ENCODE measurements at regions not wholly inside any gene's neighbourhood (a gene's known extent, or its start where the extent isn't known, plus 50 kb on each side); places are given as distances from the start of the nearest gene placed in this dataset.
"Not testable (repeated sequence)": the region's sequence is repeated elsewhere in the genome, so short reads cannot be mapped to it uniquely, and the experiment has no call there.

DNA sequence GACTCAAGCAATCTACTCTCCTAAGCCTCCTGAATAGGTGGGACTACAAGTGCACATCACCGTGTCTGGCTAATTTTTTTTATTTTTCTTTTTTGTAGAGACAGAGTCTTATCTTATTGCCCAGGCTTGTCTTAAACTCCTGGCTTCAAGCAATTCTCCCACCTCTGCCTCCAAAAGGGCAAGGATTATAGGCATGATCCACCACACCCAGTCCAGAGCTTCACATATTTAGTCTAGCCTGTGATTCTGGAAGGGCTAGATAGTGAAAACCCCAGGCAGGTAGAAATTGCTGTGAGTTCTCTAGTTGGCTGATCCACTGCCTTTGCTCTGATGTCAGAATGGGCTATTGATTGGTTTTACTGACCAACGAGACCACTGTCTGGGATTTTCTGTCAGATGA lies 854.6 kb upstream of the MIR17HG start:
- H3K27me3 Mint-ChIP-seq: no peaks in the 10 kb centered on the region
- peaks cover 4 to 26% (median 11%) of the 10 kb centered on the region in 9 donors for H3K9me3 Mint-ChIP-seq
- no peaks in the 10 kb centered on the region for H3K4me1 Mint-ChIP-seq
- H3K27ac Mint-ChIP-seq: no peak overlapping the region
- DNase-seq: no peak
- no peak for ATAC-seq
- H3K4me3 Mint-ChIP-seq: no peak overlapping the region
- no peaks in the 10 kb centered on the region for H3K36me3 Mint-ChIP-seq
- POLR2A ChIA-PET: no interaction called here

DNA sequence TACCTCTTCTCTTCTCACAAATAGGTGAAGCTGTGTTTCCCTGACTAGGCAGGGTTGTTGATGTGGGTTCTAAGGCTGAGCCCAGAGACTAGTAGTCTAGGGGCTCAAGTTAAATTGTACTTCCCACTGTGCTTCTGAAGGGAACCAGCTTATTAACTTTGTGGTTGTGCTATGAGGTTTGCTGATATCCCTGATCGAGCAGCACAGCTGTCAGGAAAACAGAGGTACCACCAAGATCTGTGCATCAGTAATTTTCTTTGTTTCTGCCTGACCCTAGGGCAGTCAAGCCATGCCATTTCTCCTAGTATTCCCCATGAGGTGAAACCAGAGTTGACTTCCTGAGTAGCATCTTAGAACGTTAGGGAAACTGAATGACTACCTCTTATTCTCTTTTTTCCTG lies 853.8 kb upstream of the MIR17HG start:
- ATAC-seq (no peak), DNase-seq (no peak)
- no peaks in the 10 kb centered on the region for H3K27me3 Mint-ChIP-seq
- POLR2A ChIA-PET: no interaction called here
- no peaks in the 10 kb centered on the region for H3K36me3 Mint-ChIP-seq
- H3K9me3 Mint-ChIP-seq: peaks cover 3 to 26% (median 12%) of the 10 kb centered on the region in 9 donors
- H3K4me3 Mint-ChIP-seq: no peak overlapping the region
- H3K27ac Mint-ChIP-seq: no peak overlapping the region
- no peaks in the 10 kb centered on the region for H3K4me1 Mint-ChIP-seq

DNA sequence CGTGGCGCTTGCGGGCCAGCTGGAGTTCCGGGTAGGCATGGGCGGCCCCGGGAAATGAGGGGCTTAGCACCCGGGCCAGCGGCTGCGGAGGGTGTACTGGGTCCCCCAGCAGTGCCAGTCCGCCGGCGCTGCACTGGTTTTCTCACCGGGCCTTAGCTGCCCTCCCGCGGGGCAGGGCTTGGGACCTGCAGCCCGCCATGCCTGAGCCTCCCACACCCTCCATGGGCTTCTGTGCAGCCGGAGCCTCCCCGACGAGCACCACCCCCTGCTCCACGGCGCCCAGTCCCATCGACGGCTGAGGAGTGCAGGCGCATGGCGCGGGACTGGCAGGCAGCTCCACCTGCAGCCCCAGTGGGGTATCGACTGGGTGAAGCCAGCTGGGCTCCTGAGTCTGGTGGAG lies 852.6 kb upstream of the MIR17HG start:
- ATAC-seq, H3K27ac Mint-ChIP-seq, DNase-seq, H3K4me3 Mint-ChIP-seq, POLR2A ChIA-PET, H3K4me1 Mint-ChIP-seq, H3K36me3 Mint-ChIP-seq, H3K27me3 Mint-ChIP-seq: not testable (repeated sequence)
- H3K9me3 Mint-ChIP-seq: peaks cover 3 to 26% (median 12%) of the 10 kb centered on the region in 9 donors

DNA sequence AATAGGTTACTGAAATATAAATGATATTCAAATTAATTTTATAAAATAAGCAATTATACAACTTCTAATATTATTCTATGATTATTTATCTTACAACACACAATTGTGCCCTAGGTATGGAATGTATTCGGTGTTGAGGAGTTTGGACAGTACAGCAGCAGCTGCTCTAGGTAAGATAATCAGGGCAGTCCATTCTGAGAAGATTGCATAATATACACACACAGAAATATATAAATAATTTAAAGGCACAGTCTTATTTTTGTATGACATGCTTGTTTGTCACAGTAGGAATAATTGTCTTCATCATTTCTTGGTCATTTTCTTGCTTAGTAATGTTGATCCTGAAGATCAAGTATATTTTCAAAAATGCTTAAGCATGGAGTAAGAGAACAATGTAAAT lies 849.4 kb upstream of the MIR17HG start:
- no peak for DNase-seq
- Mint-ChIP-seq H3K9me3 (peaks cover 0 to 11% (median 4%) of the 10 kb centered on the region in 9 donors), H3K4me3 (no peak overlapping the region), H3K36me3 (no peaks in the 10 kb centered on the region), H3K27ac (no peak overlapping the region), H3K27me3 (no peaks in the 10 kb centered on the region), H3K4me1 (no peaks in the 10 kb centered on the region)
- POLR2A ChIA-PET: no interaction called here
- ATAC-seq: no peak

DNA sequence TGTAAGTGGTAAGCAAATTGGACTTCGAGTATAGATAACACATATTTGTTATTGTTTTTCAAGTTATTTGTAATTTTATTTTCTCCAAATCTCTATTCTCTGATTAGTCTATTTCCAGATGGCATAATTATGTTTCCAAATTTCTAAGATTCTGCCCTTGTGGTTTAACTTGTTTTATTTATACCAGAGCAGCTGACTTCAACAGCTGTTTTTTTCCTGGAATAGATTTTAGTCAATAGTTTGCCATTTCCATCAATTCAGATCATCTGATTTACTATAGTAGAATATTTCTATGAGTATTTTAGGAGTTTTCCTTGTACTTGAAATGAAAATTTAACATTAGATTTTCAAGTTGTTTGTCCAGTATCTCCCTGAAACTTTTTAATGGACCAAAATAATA lies 848.7 kb upstream of the MIR17HG start:
- H3K4me3 Mint-ChIP-seq: no peak overlapping the region
- POLR2A ChIA-PET: no interaction called here
- DNase-seq (no peak), ATAC-seq (no peak)
- no peaks in the 10 kb centered on the region for H3K4me1 Mint-ChIP-seq
- no peaks in the 10 kb centered on the region for H3K27me3 Mint-ChIP-seq
- H3K36me3 Mint-ChIP-seq: no peaks in the 10 kb centered on the region
- peaks cover 0 to 10% (median 4%) of the 10 kb centered on the region in 9 donors for H3K9me3 Mint-ChIP-seq
- H3K27ac Mint-ChIP-seq: no peak overlapping the region

DNA sequence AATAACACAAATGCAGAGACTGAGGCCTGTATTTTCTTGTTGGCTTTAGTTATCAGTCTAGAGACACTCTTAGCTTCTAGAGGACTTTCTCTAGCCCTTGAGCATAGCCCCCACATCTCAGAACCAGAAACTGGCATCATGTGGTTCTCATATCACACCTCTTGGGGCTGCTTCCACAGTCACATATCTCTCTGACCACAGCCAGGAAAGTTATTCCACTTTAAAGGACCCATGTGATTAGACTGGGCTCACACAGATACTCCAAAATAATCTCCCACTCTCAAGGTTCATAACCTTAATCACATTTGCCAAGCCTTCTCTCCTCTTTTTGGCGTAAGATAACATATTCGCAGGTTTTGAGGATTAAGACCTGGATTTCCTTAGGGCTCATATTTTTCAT lies 846.9 kb upstream of the MIR17HG start:
- no peak for DNase-seq
- Mint-ChIP-seq H3K27ac (no peak overlapping the region), H3K4me1 (no peaks in the 10 kb centered on the region), H3K9me3 (peaks cover 0 to 6% (median 4%) of the 10 kb centered on the region in 9 donors), H3K4me3 (no peak overlapping the region), H3K27me3 (no peaks in the 10 kb centered on the region), H3K36me3 (no peaks in the 10 kb centered on the region)
- ATAC-seq: no peak
- POLR2A ChIA-PET: no interaction called here

DNA sequence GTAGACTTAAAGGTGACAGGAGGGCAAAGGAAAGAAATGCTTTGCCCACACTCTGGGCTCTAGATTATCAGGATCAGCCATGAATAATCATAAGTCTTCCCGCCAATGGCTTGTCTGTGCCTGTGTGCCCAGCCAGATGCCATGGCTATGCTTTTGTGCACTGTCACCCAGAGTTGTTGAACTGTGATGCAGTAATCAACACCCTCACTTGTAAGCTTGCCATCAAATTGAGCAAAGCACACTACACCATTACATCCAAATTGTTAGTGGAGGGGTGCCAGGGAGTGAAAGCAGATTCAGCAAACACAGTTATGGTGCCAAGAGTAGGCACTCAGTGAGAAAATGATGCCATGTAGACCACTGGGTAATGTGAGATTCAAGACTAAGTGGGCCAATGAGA lies 845.3 kb upstream of the MIR17HG start:
- H3K4me1 Mint-ChIP-seq: no peaks in the 10 kb centered on the region
- H3K27ac Mint-ChIP-seq: no peak overlapping the region
- peaks cover 0 to 11% (median 5%) of the 10 kb centered on the region in 9 donors for H3K9me3 Mint-ChIP-seq
- ATAC-seq (no peak), DNase-seq (no peak)
- H3K4me3 Mint-ChIP-seq: no peak overlapping the region
- H3K27me3 Mint-ChIP-seq: no peaks in the 10 kb centered on the region
- H3K36me3 Mint-ChIP-seq: no peaks in the 10 kb centered on the region
- POLR2A ChIA-PET: no interaction called here

DNA sequence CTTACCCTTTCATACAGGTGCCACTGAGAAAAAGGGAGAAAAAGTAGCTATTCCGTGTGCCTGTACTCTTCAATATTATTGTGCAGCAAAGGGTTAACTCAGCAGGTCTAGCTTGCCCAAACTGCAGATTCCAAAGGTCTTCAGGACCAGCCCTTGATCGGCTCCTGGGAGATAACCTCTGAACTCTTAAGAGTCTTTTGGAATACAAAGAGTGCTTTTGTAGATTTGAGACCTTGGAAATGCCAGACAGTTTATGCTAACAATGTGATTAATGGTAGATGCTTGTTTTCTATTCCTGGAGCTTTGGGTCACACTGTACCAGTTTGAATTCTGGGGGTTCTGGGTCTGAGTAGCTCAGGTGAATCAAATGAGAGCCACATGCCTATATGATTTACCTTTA lies 844.7 kb upstream of the MIR17HG start:
- H3K9me3 Mint-ChIP-seq: peaks cover 0 to 11% (median 5%) of the 10 kb centered on the region in 9 donors
- no peaks in the 10 kb centered on the region for H3K36me3 Mint-ChIP-seq
- ATAC-seq: no peak
- POLR2A ChIA-PET: no interaction called here
- H3K27me3 Mint-ChIP-seq: no peaks in the 10 kb centered on the region
- H3K4me3 Mint-ChIP-seq: no peak overlapping the region
- no peak overlapping the region for H3K27ac Mint-ChIP-seq
- DNase-seq: no peak
- no peaks in the 10 kb centered on the region for H3K4me1 Mint-ChIP-seq

DNA sequence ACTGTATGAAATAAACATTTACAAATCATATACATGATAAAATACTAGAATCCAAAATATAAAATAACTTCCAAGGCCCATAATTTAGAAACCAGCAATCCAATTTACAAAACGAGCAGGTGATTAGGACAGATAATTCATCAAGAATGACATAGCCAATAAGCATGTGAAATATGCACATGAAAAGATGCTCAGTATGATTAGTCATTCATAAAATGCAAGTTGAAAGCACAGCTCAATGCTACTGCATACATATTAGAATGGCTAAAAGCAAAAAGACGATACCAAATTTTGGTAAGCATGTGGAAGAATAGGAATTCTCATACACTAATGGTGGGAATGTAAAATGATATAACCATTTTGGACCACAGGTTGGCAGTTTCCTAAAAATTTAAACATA lies 837.2 kb upstream of the MIR17HG start:
- Mint-ChIP-seq H3K36me3 (no peaks in the 10 kb centered on the region), H3K27me3 (no peaks in the 10 kb centered on the region), H3K27ac (no peak overlapping the region), H3K4me1 (no peaks in the 10 kb centered on the region), H3K9me3 (peaks cover 0 to 21% (median 2%) of the 10 kb centered on the region in 9 donors), H3K4me3 (no peak overlapping the region)
- DNase-seq (no peak), ATAC-seq (no peak)
- POLR2A ChIA-PET: no interaction called here

DNA sequence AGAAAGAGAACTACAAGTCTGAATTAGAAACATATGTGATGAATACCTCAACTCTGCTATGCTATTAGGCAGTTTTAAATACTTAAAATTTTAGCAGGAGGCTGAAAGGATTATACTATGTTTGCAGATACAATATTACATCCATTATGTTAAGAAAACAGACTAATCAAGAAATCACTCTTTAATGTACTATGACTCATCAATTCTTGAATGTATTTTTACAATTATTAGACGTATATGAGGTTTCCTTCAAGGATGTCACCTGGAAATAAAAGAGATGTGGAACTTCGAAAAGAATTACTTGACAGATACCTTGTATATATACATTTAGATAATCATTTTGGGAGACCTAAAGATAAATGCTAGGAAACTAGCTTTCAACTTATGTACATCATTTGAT lies 835.6 kb upstream of the MIR17HG start:
- POLR2A ChIA-PET: no interaction called here

DNA sequence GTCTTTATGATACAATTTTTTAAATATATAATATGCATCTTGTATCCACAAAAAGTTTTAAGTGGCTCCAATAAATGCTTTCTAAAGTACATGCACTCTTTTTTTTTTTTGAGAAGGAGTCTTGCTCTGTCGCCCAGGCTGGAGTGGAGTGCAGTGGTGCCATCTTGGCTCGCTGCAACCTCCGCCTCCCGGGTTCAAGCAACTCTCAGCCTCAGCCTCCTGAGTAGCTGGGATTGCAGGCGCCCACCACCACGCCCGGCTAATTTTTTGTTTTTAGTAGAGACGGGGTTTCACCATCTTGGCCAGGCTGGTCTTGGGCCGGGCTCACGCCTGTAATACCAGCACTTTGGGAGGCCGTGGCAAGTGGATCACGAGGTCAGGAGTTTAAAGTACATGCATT lies 832.8 kb upstream of the MIR17HG start:
- POLR2A ChIA-PET, H3K4me1 Mint-ChIP-seq, H3K27ac Mint-ChIP-seq, H3K4me3 Mint-ChIP-seq, H3K36me3 Mint-ChIP-seq, DNase-seq, ATAC-seq, H3K27me3 Mint-ChIP-seq: not testable (repeated sequence)
- peaks cover 0 to 11% (median 5%) of the 10 kb centered on the region in 9 donors for H3K9me3 Mint-ChIP-seq

More for the DNA sequence above, 835.6 kb upstream of the MIR17HG start:
- Mint-ChIP-seq H3K36me3 (no peaks in the 10 kb centered on the region), H3K9me3 (peaks cover 0 to 18% (median 6%) of the 10 kb centered on the region in 9 donors), H3K4me1 (no peaks in the 10 kb centered on the region), H3K27ac (no peak overlapping the region), H3K4me3 (no peak overlapping the region), H3K27me3 (no peaks in the 10 kb centered on the region)
- DNase-seq (no peak), ATAC-seq (no peak)

DNA sequence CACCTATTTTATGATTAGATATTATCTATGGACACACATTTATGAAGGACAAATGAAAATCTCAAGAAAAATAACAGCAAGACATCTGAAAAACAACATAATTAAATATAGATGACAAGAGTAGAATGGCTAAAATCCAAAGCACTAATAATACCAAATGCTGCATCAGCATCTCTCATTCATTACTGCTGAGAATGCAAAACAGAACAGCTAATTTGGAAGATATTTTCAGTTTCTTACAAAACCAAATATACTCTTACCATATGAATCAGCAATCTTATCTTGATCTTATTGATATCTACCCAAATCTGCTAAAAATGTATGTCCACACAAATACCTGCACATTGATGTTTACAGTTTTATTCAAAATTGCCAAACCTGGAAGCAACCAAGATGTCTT lies 829.1 kb upstream of the MIR17HG start:
- peaks cover 0 to 4% (median 0%) of the 10 kb centered on the region in 3 donors for H3K36me3 Mint-ChIP-seq
- H3K27ac Mint-ChIP-seq: no peak overlapping the region
- ATAC-seq (no peak), DNase-seq (no peak)
- H3K27me3 Mint-ChIP-seq: no peaks in the 10 kb centered on the region
- no peaks in the 10 kb centered on the region for H3K4me1 Mint-ChIP-seq
- POLR2A ChIA-PET: no interaction called here
- peaks cover 5 to 25% (median 18%) of the 10 kb centered on the region in 9 donors for H3K9me3 Mint-ChIP-seq
- H3K4me3 Mint-ChIP-seq: no peak overlapping the region

DNA sequence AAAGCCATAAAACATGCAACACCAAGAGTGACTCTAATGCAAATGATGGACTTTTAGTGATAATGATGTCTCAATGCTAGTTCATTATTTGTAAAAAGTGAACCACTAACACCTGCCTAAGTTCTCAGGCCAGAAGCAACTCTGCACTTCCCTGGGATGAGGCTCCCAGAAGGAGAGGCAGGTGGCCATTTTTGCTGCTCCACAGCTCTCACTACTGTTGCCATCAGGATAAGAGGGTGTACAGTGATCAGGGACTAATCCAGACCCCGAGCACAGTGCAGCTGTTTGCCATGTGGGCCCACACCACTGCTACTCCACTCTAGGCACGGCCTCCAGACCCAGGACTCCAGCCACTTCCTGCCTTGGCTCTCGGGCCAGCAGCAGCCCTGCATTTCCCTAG lies 828.3 kb upstream of the MIR17HG start:
- DNase-seq: no peak
- peaks cover 5 to 29% (median 18%) of the 10 kb centered on the region in 9 donors for H3K9me3 Mint-ChIP-seq
- H3K27ac Mint-ChIP-seq: no peak overlapping the region
- H3K4me1 Mint-ChIP-seq: no peaks in the 10 kb centered on the region
- no peak for ATAC-seq
- no peak overlapping the region for H3K4me3 Mint-ChIP-seq
- POLR2A ChIA-PET: no interaction called here
- H3K27me3 Mint-ChIP-seq: no peaks in the 10 kb centered on the region
- peaks cover 0 to 4% (median 0%) of the 10 kb centered on the region in 3 donors for H3K36me3 Mint-ChIP-seq

DNA sequence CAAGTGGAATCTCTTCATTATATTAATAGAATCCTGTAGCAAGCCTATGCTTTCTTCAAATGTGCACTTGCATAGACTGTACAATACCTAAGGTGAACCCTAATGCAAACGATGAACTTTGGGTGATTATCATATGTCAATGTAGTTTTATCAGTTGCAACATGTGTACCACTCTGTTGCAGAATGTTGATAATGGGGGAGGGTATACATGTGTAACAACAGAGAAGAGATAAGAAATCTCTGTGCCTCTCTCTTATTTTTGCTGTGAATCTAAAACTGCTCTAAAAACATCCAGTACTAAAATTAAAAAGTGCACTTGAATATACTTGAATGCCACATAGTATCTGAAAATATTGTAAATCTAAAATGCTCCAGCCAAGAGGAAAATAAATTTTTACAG lies 820.8 kb upstream of the MIR17HG start:
- DNase-seq: no peak
- Mint-ChIP-seq H3K27ac (no peak overlapping the region), H3K4me3 (no peak overlapping the region), H3K4me1 (no peaks in the 10 kb centered on the region), H3K9me3 (peaks cover 0 to 19% (median 10%) of the 10 kb centered on the region in 9 donors), H3K36me3 (no peaks in the 10 kb centered on the region), H3K27me3 (no peaks in the 10 kb centered on the region)
- no peak for ATAC-seq
- POLR2A ChIA-PET: no interaction called here

DNA sequence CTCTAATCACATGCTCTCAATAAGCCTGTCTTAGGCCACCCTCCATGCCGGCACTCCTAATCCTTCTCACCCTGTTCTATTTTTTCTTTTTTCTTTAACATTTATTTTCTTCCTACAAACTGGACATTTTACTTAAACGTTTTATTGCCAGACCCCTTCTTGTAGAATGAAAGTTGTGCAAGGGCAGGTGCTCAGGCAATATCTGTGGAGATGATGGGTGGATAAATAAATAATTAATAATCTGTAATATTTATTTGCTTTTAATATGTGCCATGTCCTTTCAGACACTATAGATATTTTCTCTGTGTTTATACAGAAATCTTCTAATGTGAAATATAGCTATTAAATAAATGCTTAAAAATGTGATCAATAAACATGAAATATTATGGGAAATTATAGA lies 815.7 kb upstream of the MIR17HG start:
- ATAC-seq (no peak), DNase-seq (no peak)
- H3K27me3 Mint-ChIP-seq: no peaks in the 10 kb centered on the region
- no peak overlapping the region for H3K27ac Mint-ChIP-seq
- H3K4me1 Mint-ChIP-seq: no peaks in the 10 kb centered on the region
- POLR2A ChIA-PET: no interaction called here
- peaks cover 0 to 10% (median 5%) of the 10 kb centered on the region in 9 donors for H3K9me3 Mint-ChIP-seq
- H3K4me3 Mint-ChIP-seq: no peak overlapping the region
- no peaks in the 10 kb centered on the region for H3K36me3 Mint-ChIP-seq

Data from naive thymus-derived CD8-positive, alpha-beta T cell (primary cell).